ENCODE measurements at regions not wholly inside any gene's neighbourhood (a gene's known extent, or its start where the extent isn't known, plus 50 kb on each side); places are given as distances from the start of the nearest gene placed in this dataset.

- intact Hi-C loops (cut with DNase I; ENCODE audit: low total_unique reads) (no loop called here), in situ Hi-C loops (cut with MboI; ENCODE audit: low pct_ligation_motif_present in 1 of 4, low pct_unique_long_range_greater_than_20kb in 1 of 4, low sequenced_read_pairs in 3 of 4) (no loop called here)
- no peak overlapping the region for H3K4me3 ChIP-seq
- no peak for DNase-seq
- H3K27ac ChIP-seq: no peak overlapping the region
- no peaks in the 10 kb centered on the region for H3K4me1 ChIP-seq
- no peaks in the 10 kb centered on the region for H3K27me3 ChIP-seq
- TF ChIP-seq CTCF (IDR thresholded peaks at IDR 0.05) (no peak), EP300 (IDR thresholded peaks at IDR 0.05; ENCODE audit: low read depth) (no peak), POLR2A (IDR thresholded peaks at IDR 0.05) (no peak), POLR2AphosphoS5 (IDR thresholded peaks at IDR 0.05) (no peak)
- 56 to 57% methylated on average over 3 to 4 of the region's 4 CpGs for WGBS, 2 donors (ENCODE audit: low coverage in 1 of 2)
- H3K36me3 ChIP-seq: no peaks in the 10 kb centered on the region
- no peaks in the 10 kb centered on the region for H3K9me3 ChIP-seq
Measured at GRCh38 chr18:37986665-37987064, 421.1 kb upstream of the CELF4 start.

GRCh38 chr18:37985126-37985525 is 419.5 kb upstream of the CELF4 start:
- intact Hi-C loops (cut with DNase I; ENCODE audit: low total_unique reads) (no loop called here), in situ Hi-C loops (cut with MboI; ENCODE audit: low pct_ligation_motif_present in 1 of 4, low pct_unique_long_range_greater_than_20kb in 1 of 4, low sequenced_read_pairs in 3 of 4) (no loop called here)
- Histone ChIP-seq H3K27me3 (no peaks in the 10 kb centered on the region), H3K9me3 (no peaks in the 10 kb centered on the region), H3K4me3 (no peak overlapping the region), H3K4me1 (no peaks in the 10 kb centered on the region), H3K27ac (no peak overlapping the region), H3K36me3 (no peaks in the 10 kb centered on the region)
- no peak for DNase-seq
- WGBS, 2 donors (ENCODE audit: low coverage in 1 of 2): 60 to 68% methylated on average over 3 to 5 of the region's 5 CpGs
- TF ChIP-seq CTCF (IDR thresholded peaks at IDR 0.05): no peak
- TF ChIP-seq POLR2A (IDR thresholded peaks at IDR 0.05): no peak
- no peak for TF ChIP-seq POLR2AphosphoS5 (IDR thresholded peaks at IDR 0.05)
- TF ChIP-seq EP300 (IDR thresholded peaks at IDR 0.05; ENCODE audit: low read depth): no peak

GRCh38 chr18:37980556-37980955 is 415.0 kb upstream of the CELF4 start:
- intact Hi-C loops (cut with DNase I; ENCODE audit: low total_unique reads): no loop called here
- no peaks in the 10 kb centered on the region for H3K27me3 ChIP-seq
- H3K9me3 ChIP-seq: no peaks in the 10 kb centered on the region
- H3K27ac ChIP-seq: no peak overlapping the region
- H3K36me3 ChIP-seq: no peaks in the 10 kb centered on the region
- in situ Hi-C loops (cut with MboI; ENCODE audit: low pct_ligation_motif_present in 1 of 4, low pct_unique_long_range_greater_than_20kb in 1 of 4, low sequenced_read_pairs in 3 of 4): no loop called here
- H3K4me1 ChIP-seq: no peaks in the 10 kb centered on the region
- H3K4me3 ChIP-seq: no peak overlapping the region
- TF ChIP-seq CTCF (IDR thresholded peaks at IDR 0.05): no peak
- no peak for TF ChIP-seq POLR2A (IDR thresholded peaks at IDR 0.05)
- no peak for TF ChIP-seq POLR2AphosphoS5 (IDR thresholded peaks at IDR 0.05)
- no peak for TF ChIP-seq EP300 (IDR thresholded peaks at IDR 0.05; ENCODE audit: low read depth)
- no peak for DNase-seq

- TF ChIP-seq POLR2A (IDR thresholded peaks at IDR 0.05): no peak
- no peak for TF ChIP-seq POLR2AphosphoS5 (IDR thresholded peaks at IDR 0.05)
- TF ChIP-seq EP300 (IDR thresholded peaks at IDR 0.05; ENCODE audit: low read depth): no peak
- no peak for TF ChIP-seq CTCF (IDR thresholded peaks at IDR 0.05)
- Histone ChIP-seq H3K27me3 (no peaks in the 10 kb centered on the region), H3K36me3 (no peaks in the 10 kb centered on the region), H3K4me3 (no peak overlapping the region), H3K9me3 (no peaks in the 10 kb centered on the region), H3K27ac (no peak overlapping the region), H3K4me1 (no peaks in the 10 kb centered on the region)
- 70 to 80% methylated on average over 1 of the region's 1 CpG for WGBS, 2 donors (ENCODE audit: low coverage in 1 of 2)
- intact Hi-C loops (cut with DNase I; ENCODE audit: low total_unique reads): no loop called here
- no peak for DNase-seq
- in situ Hi-C loops (cut with MboI; ENCODE audit: low pct_ligation_motif_present in 1 of 4, low pct_unique_long_range_greater_than_20kb in 1 of 4, low sequenced_read_pairs in 3 of 4): no loop called here
Measured at GRCh38 chr18:37975446-37975845, 409.8 kb upstream of the CELF4 start.
